Ascending aorta (tissue), 2 donors: ENCODE measurements at regions not wholly inside any gene's neighbourhood (a gene's known extent, or its start where the extent isn't known, plus 50 kb on each side); places are given as distances from the start of the nearest gene placed in this dataset.

Source experiments
- DNase-seq, 2 donors: peaks; one replicate each; pipeline ENCODE4 v3.0.0-alpha.2; 2019; ENCODE audit warnings: low spot score in 2 of 2
- H3K27ac ChIP-seq, 2 donors: fragments of 200-600 bp; sonication (generic); one replicate each; pipeline ENCODE4 v1.5.1; 2016 to 2017; ENCODE audit warnings: mild to moderate bottlenecking in 1 of 2
- H3K27me3 ChIP-seq: fragments of 200-600 bp; sonication (generic); one replicate; pipeline ENCODE4 v1.5.1; 2017
- H3K36me3 ChIP-seq, 2 donors: fragments of 200-600 bp; sonication (generic); one replicate each; pipeline ENCODE4 v1.5.1; 2016
- H3K4me1 ChIP-seq, 2 donors: fragments of 200-600 bp; sonication (generic); one replicate each; pipeline ENCODE4 v1.5.1; 2016 to 2017; ENCODE audit warnings: mild to moderate bottlenecking in 1 of 2
- H3K4me3 ChIP-seq, 2 donors: fragments of 200-600 bp; sonication (generic); one replicate each; pipeline ENCODE4 v1.5.1; 2016 to 2017; ENCODE audit warnings: mild to moderate bottlenecking in 1 of 2
- H3K9me3 ChIP-seq, 2 donors: fragments of 200-600 bp; sonication (generic); one replicate each; pipeline ENCODE4 v1.5.1; 2016
- CTCF ChIP-seq, 3 experiments: fragments of 200-600 bp in 2 of 3; fragments of 450-650 bp in 1 of 3; sonication (generic) in 2 of 3; IDR thresholded peaks; one replicate each; pipeline ENCODE4 v1.5.1; 2016 to 2019; ENCODE audit warnings: antibody characterized with exemption in 3 of 3, mild to moderate bottlenecking in 1 of 3, moderate library complexity in 1 of 3
- intact Hi-C: fragments of 100-400 bp; cut with DNase I; formaldehyde crosslinking; loops from one replicate; pipeline ENCODE4 v1.15.1; 2023

- no peak overlapping the region for H3K4me3 ChIP-seq
- H3K4me1 ChIP-seq: no peaks in the 10 kb centered on the region
- no peaks in the 10 kb centered on the region for H3K9me3 ChIP-seq
- H3K36me3 ChIP-seq: no peaks in the 10 kb centered on the region
- intact Hi-C loops: no loop called here
- TF ChIP-seq CTCF (IDR thresholded peaks at IDR 0.05): no peak
- H3K27me3 ChIP-seq: no peaks in the 10 kb centered on the region
- H3K27ac ChIP-seq: no peak overlapping the region
- no peak for DNase-seq
Measured at GRCh38 chr7:12102527-12102926, 108.6 kb upstream of the TMEM106B start.

- intact Hi-C loops: no loop called here
- no peaks in the 10 kb centered on the region for H3K27me3 ChIP-seq
- H3K9me3 ChIP-seq: no peaks in the 10 kb centered on the region
Measured at GRCh38 chr7:12103948-12104347, 107.1 kb upstream of the TMEM106B start.

GRCh38 chr7:12107381-12107780 is 103.7 kb upstream of the TMEM106B start:
- DNase-seq: no peak
- Histone ChIP-seq H3K27ac (no peak overlapping the region), H3K4me1 (no peaks in the 10 kb centered on the region), H3K27me3 (no peaks in the 10 kb centered on the region), H3K9me3 (no peaks in the 10 kb centered on the region), H3K36me3 (no peaks in the 10 kb centered on the region), H3K4me3 (no peak overlapping the region)
- TF ChIP-seq CTCF (IDR thresholded peaks at IDR 0.05): no peak
- intact Hi-C loops: no loop called here

More at GRCh38 chr7:12103948-12104347, 107.1 kb upstream of the TMEM106B start:
- no peak for TF ChIP-seq CTCF (IDR thresholded peaks at IDR 0.05)
- no peak overlapping the region for H3K27ac ChIP-seq
- no peaks in the 10 kb centered on the region for H3K36me3 ChIP-seq
- no peak overlapping the region for H3K4me3 ChIP-seq
- H3K4me1 ChIP-seq: no peaks in the 10 kb centered on the region
- no peak for DNase-seq

GRCh38 chr7:12107841-12108254 is 103.2 kb upstream of the TMEM106B start:
- no peak for DNase-seq
- no peak for TF ChIP-seq CTCF (IDR thresholded peaks at IDR 0.05)
- Histone ChIP-seq H3K9me3 (no peaks in the 10 kb centered on the region), H3K4me1 (no peaks in the 10 kb centered on the region), H3K36me3 (no peaks in the 10 kb centered on the region), H3K27ac (no peak overlapping the region), H3K27me3 (no peaks in the 10 kb centered on the region), H3K4me3 (no peak overlapping the region)
- intact Hi-C loops: no loop called here

- intact Hi-C loops: no loop called here
- no peak for TF ChIP-seq CTCF (IDR thresholded peaks at IDR 0.05)
Measured at GRCh38 chr7:12110425-12110824, 100.7 kb upstream of the TMEM106B start.

More at GRCh38 chr7:12110425-12110824, 100.7 kb upstream of the TMEM106B start:
- H3K4me3 ChIP-seq: no peak overlapping the region
- H3K36me3 ChIP-seq: no peaks in the 10 kb centered on the region
- H3K27me3 ChIP-seq: no peaks in the 10 kb centered on the region
- DNase-seq: no peak
- no peaks in the 10 kb centered on the region for H3K4me1 ChIP-seq
- no peaks in the 10 kb centered on the region for H3K9me3 ChIP-seq
- H3K27ac ChIP-seq: no peak overlapping the region
